ENCODE measurements at regions not wholly inside any gene's neighbourhood (a gene's known extent, or its start where the extent isn't known, plus 50 kb on each side); places are given as distances from the start of the nearest gene placed in this dataset.

- no peak for TF ChIP-seq CTCF (IDR thresholded peaks at IDR 0.05; ENCODE audit: control insufficient read depth, extremely low read depth, insufficient read depth)
- no peak overlapping the region for H3K4me3 ChIP-seq (ENCODE audit: low read depth, low read length)
- DNase-seq (ENCODE audit: low read depth), result no peak
Observed at GRCh38 chr20:60352596-60352995, 394.4 kb downstream of the CDH26 start.

DNA sequence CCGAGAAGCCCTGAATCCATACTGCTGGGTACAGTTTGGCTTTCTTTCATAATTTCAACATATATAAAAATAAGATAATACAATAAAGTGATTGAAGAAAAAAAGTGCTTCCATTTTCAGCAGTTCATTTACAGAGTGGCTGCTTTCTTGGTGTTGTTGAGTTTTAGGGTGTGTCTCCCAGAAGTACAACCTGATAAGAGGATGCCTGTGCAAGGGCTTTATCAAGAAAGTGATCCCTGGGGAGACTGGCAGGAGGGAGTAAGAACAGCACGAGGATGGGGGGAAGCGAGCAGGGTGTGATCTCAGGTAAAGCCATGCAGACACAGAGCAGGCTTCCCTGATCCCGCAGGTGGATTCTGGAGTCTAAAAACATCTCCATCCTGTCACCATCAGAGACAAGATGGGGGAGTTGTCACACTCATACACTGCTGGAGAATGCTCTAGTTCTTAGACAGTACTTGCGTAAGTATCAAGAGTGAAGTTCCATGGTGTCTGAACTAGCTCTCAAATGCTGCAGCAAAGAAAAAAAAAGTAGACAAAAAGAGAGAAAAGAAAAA lies 395.9 kb downstream of the CDH26 start:
- TF ChIP-seq CTCF (IDR thresholded peaks at IDR 0.05; ENCODE audit: control insufficient read depth, extremely low read depth, insufficient read depth), result no peak
- no peak overlapping the region for H3K4me3 ChIP-seq (ENCODE audit: low read depth, low read length)

DNA sequence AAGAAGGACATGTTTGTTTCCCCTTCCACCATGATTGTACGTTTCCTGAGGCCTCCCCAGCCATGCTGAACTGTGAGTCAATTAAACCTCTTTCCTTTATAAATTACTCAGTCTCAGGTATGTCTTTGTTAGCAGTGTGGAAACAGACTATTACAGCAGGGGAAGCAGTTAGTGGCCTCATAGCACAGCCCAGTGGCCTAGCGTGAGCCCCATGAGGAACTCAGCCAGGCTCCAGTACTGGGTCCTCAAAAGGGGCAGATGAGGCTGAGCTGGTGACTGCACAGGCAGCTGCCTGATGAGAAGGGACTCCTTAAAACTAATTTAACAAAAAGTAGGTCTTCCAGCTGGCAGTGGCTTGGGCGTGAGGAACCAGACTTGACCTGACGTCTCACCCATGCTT lies 399.9 kb downstream of the CDH26 start:
- TF ChIP-seq CTCF (IDR thresholded peaks at IDR 0.05; ENCODE audit: control insufficient read depth, extremely low read depth, insufficient read depth), result no peak
- DNase-seq (ENCODE audit: low read depth), result no peak
- no peak overlapping the region for H3K4me3 ChIP-seq (ENCODE audit: low read depth, low read length)

More for the DNA sequence above, 395.9 kb downstream of the CDH26 start:
- no peak for DNase-seq (ENCODE audit: low read depth)

GRCh38 chr20:60359010-60359409 lies 400.8 kb downstream of the CDH26 start:
- no peak for DNase-seq (ENCODE audit: low read depth)
- no peak overlapping the region for H3K4me3 ChIP-seq (ENCODE audit: low read depth, low read length)
- no peak for TF ChIP-seq CTCF (IDR thresholded peaks at IDR 0.05; ENCODE audit: control insufficient read depth, extremely low read depth, insufficient read depth)

DNA sequence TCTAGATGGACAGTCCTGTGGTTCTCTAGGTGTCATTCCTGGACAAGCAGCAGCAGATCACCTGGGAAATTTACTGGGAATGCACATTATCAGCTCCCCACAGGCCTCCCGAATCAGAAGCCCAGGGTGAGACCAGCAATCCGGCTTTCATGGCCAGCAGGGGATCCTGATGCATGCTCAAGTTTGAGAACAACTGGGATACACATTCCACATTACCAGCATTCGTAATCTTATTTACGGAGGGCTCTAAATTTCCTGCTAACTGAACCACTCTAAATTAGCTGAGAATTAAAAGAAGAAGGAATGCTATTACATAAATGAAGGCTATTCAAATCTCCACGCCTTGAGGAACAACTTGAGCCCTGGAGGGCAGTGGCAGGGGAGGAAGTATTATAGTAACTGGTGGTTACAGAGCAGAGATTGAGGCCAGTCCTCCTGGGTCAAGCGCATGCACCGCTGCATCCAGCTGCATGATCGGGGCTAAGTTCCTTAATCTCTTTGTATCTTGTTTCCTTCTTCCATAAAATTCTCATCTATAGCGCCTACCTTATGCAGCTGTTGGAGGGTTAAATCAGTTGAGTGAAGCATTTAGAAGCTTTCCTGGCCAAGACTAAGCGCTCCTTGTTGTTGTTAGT lies 403.7 kb downstream of the CDH26 start:
- DNase-seq (ENCODE audit: low read depth), result no peak
- TF ChIP-seq CTCF (IDR thresholded peaks at IDR 0.05; ENCODE audit: control insufficient read depth, extremely low read depth, insufficient read depth), result no peak
- no peak overlapping the region for H3K4me3 ChIP-seq (ENCODE audit: low read depth, low read length)

DNA sequence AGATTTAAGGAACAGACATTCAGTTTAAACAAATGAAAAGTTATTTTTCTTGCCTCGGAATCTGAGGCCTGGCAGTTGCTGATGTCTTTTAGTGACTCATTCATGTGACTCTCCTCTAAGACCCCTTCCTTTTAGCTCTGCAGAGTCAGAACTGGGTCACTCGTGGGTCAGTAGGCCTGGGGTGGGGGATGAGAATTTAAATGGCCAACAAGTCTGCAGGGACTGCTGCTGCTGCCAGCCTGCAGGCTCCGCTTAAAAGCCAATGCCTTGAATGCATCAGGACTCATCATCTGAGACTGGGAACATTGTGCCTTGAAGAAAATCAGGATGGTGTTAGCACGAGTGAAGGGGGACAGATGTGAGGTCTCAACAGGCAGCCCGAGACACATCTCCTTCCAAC lies 404.3 kb downstream of the CDH26 start:
- no peak for DNase-seq (ENCODE audit: low read depth)
- no peak for TF ChIP-seq CTCF (IDR thresholded peaks at IDR 0.05; ENCODE audit: control insufficient read depth, extremely low read depth, insufficient read depth)
- no peak overlapping the region for H3K4me3 ChIP-seq (ENCODE audit: low read depth, low read length)

DNA sequence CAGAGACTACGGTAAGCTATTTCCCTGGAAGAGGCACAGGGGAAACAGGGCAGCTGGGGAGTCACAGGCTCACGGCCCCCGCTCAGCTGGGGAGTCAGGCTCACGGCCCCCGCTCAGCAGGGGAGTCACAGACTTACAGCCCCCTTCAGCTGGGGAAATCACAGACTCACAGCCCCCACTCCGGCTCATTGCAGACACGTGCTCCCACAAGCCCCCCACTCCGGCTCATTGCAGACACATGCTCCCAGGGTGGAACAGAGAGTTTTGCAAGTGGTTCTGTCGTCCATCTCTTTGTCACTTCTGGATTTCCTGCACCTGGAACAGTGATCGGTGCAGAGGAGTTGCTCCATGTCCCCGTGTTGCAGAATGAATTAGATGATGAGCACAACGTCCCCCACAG lies 405.5 kb downstream of the CDH26 start:
- no peak for TF ChIP-seq CTCF (IDR thresholded peaks at IDR 0.05; ENCODE audit: control insufficient read depth, extremely low read depth, insufficient read depth)

More for the DNA sequence above, 405.5 kb downstream of the CDH26 start:
- no peak overlapping the region for H3K4me3 ChIP-seq (ENCODE audit: low read depth, low read length)
- DNase-seq (ENCODE audit: low read depth), result no peak
